ENCODE measurements at regions not wholly inside any gene's neighbourhood (a gene's known extent, or its start where the extent isn't known, plus 50 kb on each side); places are given as distances from the start of the nearest gene placed in this dataset.

- TF ChIP-seq FOXA1 (IDR thresholded peaks at IDR 0.05): no peak
- no peak for TF ChIP-seq YY1 (IDR thresholded peaks at IDR 0.05)
- TF ChIP-seq, protein P1, sequence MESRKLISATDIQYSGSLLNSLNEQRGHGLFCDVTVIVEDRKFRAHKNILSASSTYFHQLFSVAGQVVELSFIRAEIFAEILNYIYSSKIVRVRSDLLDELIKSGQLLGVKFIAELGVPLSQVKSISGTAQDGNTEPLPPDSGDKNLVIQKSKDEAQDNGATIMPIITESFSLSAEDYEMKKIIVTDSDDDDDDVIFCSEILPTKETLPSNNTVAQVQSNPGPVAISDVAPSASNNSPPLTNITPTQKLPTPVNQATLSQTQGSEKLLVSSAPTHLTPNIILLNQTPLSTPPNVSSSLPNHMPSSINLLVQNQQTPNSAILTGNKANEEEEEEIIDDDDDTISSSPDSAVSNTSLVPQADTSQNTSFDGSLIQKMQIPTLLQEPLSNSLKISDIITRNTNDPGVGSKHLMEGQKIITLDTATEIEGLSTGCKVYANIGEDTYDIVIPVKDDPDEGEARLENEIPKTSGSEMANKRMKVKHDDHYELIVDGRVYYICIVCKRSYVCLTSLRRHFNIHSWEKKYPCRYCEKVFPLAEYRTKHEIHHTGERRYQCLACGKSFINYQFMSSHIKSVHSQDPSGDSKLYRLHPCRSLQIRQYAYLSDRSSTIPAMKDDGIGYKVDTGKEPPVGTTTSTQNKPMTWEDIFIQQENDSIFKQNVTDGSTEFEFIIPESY (IDR thresholded peaks at IDR 0.05): no peak
- TF ChIP-seq, protein P2, sequence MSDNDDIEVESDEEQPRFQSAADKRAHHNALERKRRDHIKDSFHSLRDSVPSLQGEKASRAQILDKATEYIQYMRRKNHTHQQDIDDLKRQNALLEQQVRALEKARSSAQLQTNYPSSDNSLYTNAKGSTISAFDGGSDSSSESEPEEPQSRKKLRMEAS (IDR thresholded peaks at IDR 0.05): no peak
- no peak for TF ChIP-seq SP1 (IDR thresholded peaks at IDR 0.05)
- TF ChIP-seq NR2F2 (IDR thresholded peaks at IDR 0.05): no peak
- no peak for TF ChIP-seq RXRA (IDR thresholded peaks at IDR 0.05)
- TF ChIP-seq HNF4G (IDR thresholded peaks at IDR 0.05): no peak
- TF ChIP-seq TAF1 (conservative IDR thresholded peaks at IDR 0.05): no peak
- no peak for TF ChIP-seq JUND (IDR thresholded peaks at IDR 0.05)
- no peak for TF ChIP-seq CTCF (IDR thresholded peaks at IDR 0.05; ENCODE audit: low read depth, low read length, missing input control)
- no peak for TF ChIP-seq GABPA (IDR thresholded peaks at IDR 0.05 in 1 of 2, conservative IDR thresholded peaks at IDR 0.05 in 1 of 2)
- TF ChIP-seq RAD21 (IDR thresholded peaks at IDR 0.05): no peak
- no peak for TF ChIP-seq HNF4A (conservative IDR thresholded peaks at IDR 0.05)
- TF ChIP-seq REST (IDR thresholded peaks at IDR 0.05): no peak
- TF ChIP-seq EGR1 (IDR thresholded peaks at IDR 0.05; ENCODE audit: low read depth in 2 of 2): no peak
- TF ChIP-seq ATF3 (IDR thresholded peaks at IDR 0.05): no peak
- DNase-seq (ENCODE audit: low spot score): no peak
- H3K4me1 ChIP-seq (ENCODE audit: control insufficient read depth in 4 of 4, insufficient read depth in 4 of 4, low read length in 3 of 4): no peaks in the 10 kb centered on the region
- no peaks in the 10 kb centered on the region for H3K36me3 ChIP-seq (ENCODE audit: control insufficient read depth in 4 of 4, insufficient read depth in 3 of 4, low read depth in 1 of 4, low read length in 3 of 4)
- no peak overlapping the region for H3K4me3 ChIP-seq (ENCODE audit: low read depth in 1 of 3, low read length in 3 of 3)
- H3K9me3 ChIP-seq (ENCODE audit: control insufficient read depth in 4 of 4, low read length in 3 of 4): peaks cover 0 to 1% (median 0%) of the 10 kb centered on the region in 4 donors
- H3K9ac ChIP-seq (ENCODE audit: low read depth in 1 of 2, low read length in 2 of 2): no peak overlapping the region
- no peak overlapping the region for H3K27ac ChIP-seq (ENCODE audit: low read depth in 1 of 2, low read length in 2 of 2)
- WGBS: 87% methylated on average over 2 of the region's 2 CpGs
- H3K27me3 ChIP-seq (ENCODE audit: control insufficient read depth in 4 of 4, insufficient read depth in 4 of 4, low read length in 3 of 4): peaks cover 0 to 8% (median 0%) of the 10 kb centered on the region in 4 donors
These were observed 128.4 kb upstream of the RAB11FIP2 start for GRCh38 chr10:118175148-118175547.

- H3K27me3 ChIP-seq (ENCODE audit: control insufficient read depth in 4 of 4, insufficient read depth in 4 of 4, low read length in 3 of 4): peaks cover 0 to 8% (median 0%) of the 10 kb centered on the region in 4 donors
- no peaks in the 10 kb centered on the region for H3K9me3 ChIP-seq (ENCODE audit: control insufficient read depth in 4 of 4, low read length in 3 of 4)
- H3K4me3 ChIP-seq (ENCODE audit: low read depth in 1 of 3, low read length in 3 of 3): no peak overlapping the region
- no peak overlapping the region for H3K27ac ChIP-seq (ENCODE audit: low read depth in 1 of 2, low read length in 2 of 2)
- 89% methylated on average over 2 of the region's 2 CpGs for WGBS
- H3K36me3 ChIP-seq (ENCODE audit: control insufficient read depth in 4 of 4, insufficient read depth in 3 of 4, low read depth in 1 of 4, low read length in 3 of 4): no peaks in the 10 kb centered on the region
- DNase-seq (ENCODE audit: low spot score): no peak
- TF ChIP-seq FOXA2 (IDR thresholded peaks at IDR 0.05) (no peak), FOXA1 (IDR thresholded peaks at IDR 0.05) (no peak), CTCF (IDR thresholded peaks at IDR 0.05; ENCODE audit: low read depth, low read length, missing input control) (no peak), TAF1 (conservative IDR thresholded peaks at IDR 0.05) (no peak), GABPA (IDR thresholded peaks at IDR 0.05 in 1 of 2, conservative IDR thresholded peaks at IDR 0.05 in 1 of 2) (no peak), RXRA (IDR thresholded peaks at IDR 0.05) (no peak), NR2F2 (IDR thresholded peaks at IDR 0.05) (no peak), JUND (IDR thresholded peaks at IDR 0.05) (no peak), RAD21 (IDR thresholded peaks at IDR 0.05) (no peak), HNF4A (conservative IDR thresholded peaks at IDR 0.05) (no peak), SP1 (IDR thresholded peaks at IDR 0.05) (no peak)
- TF ChIP-seq, protein P2 (IDR thresholded peaks at IDR 0.05): no peak
- H3K9ac ChIP-seq (ENCODE audit: low read depth in 1 of 2, low read length in 2 of 2): no peak overlapping the region
- H3K4me1 ChIP-seq (ENCODE audit: control insufficient read depth in 4 of 4, insufficient read depth in 4 of 4, low read length in 3 of 4): no peaks in the 10 kb centered on the region
These were observed 126.6 kb upstream of the RAB11FIP2 start for GRCh38 chr10:118173296-118173695.

All from liver (tissue), 8 donors.